Stimulated activated CD4-positive, alpha-beta T cell treated with anti-CD3 and anti-CD28 coated beads, Interleukin-1b, Interleukin-23, amount 100 ng/mL, for 24 hours (primary cell): ENCODE measurements at regions not wholly inside any gene's neighbourhood (a gene's known extent, or its start where the extent isn't known, plus 50 kb on each side); places are given as distances from the start of the nearest gene placed in this dataset.

Experiments used
- DNase-seq, 4 experiments: peaks; one replicate each; pipeline ENCODE4 v3.0.0-alpha.2; 2020; ENCODE audit warnings: low read depth in 4 of 4, low spot score in 1 of 4

GRCh38 chr5:90135779-90136378 lies 273.7 kb downstream of the CETN3 start:
- no peak for DNase-seq

GRCh38 chr5:90134892-90135291 lies 274.7 kb downstream of the CETN3 start:
- DNase-seq = no peak

GRCh38 chr5:90134381-90134780 lies 275.2 kb downstream of the CETN3 start:
- no peak for DNase-seq

GRCh38 chr5:90133941-90134340 lies 275.6 kb downstream of the CETN3 start:
- no peak for DNase-seq

- DNase-seq = no peak
Measured at GRCh38 chr5:90131383-90132133, 278.0 kb downstream of the CETN3 start.

- DNase-seq = no peak
Measured at GRCh38 chr5:90128551-90128950, 281.0 kb downstream of the CETN3 start.

- DNase-seq = no peak
Measured at GRCh38 chr5:90119531-90119971, 290.0 kb downstream of the CETN3 start.

GRCh38 chr5:90117005-90117404 lies 292.6 kb downstream of the CETN3 start:
- DNase-seq = no peak

- DNase-seq = no peak
Measured at GRCh38 chr5:90113108-90113507, 296.4 kb downstream of the CETN3 start.

- DNase-seq = no peak
Measured at GRCh38 chr5:90112033-90112692, 297.4 kb downstream of the CETN3 start.

- no peak for DNase-seq
Measured at GRCh38 chr5:90111364-90112032, 298.1 kb downstream of the CETN3 start.

GRCh38 chr5:90109285-90109684 lies 300.3 kb downstream of the CETN3 start:
- no peak for DNase-seq

- DNase-seq = no peak
Measured at GRCh38 chr5:90099099-90099498, 310.5 kb downstream of the CETN3 start.

GRCh38 chr5:90097082-90097477 lies 312.5 kb downstream of the CETN3 start:
- no peak for DNase-seq

- no peak for DNase-seq
Measured at GRCh38 chr5:90096415-90097081, 313.0 kb downstream of the CETN3 start.

GRCh38 chr5:90095292-90096060 lies 314.1 kb downstream of the CETN3 start:
- DNase-seq = no peak

- DNase-seq = no peak
Measured at GRCh38 chr5:90093751-90094485, 315.6 kb downstream of the CETN3 start.

- no peak for DNase-seq
Measured at GRCh38 chr5:90092734-90093133, 316.8 kb downstream of the CETN3 start.

GRCh38 chr5:90084342-90084741 lies 325.2 kb downstream of the CETN3 start:
- DNase-seq = no peak
